K562 (cell line): ENCODE measurements at regions not wholly inside any gene's neighbourhood (a gene's known extent, or its start where the extent isn't known, plus 50 kb on each side); places are given as distances from the start of the nearest gene placed in this dataset.

Experiments used
- ATAC-seq: fragments of 200-7000 bp; cut with Tn5 transposase; 3 replicates; pipeline ENCODE4 v1.9.1; 2020; ENCODE audit warnings: moderate library complexity
- BruUV-seq: library from RNA; stranded (reverse); fragments of 400-500 nt; replicated peaks from 2 replicates; lab custom pipeline; 2021; lab: Mats Ljungman, UMichigan
- CTCF ChIA-PET: fragments of 300-600 bp; formaldehyde crosslinking; extraction: SDS; loops from one replicate; lab custom pipeline; 2021; ENCODE audit warnings: low intra/inter-chr PET ratio; lab: Yijun Ruan, JAX
- POLR2A ChIA-PET: fragments of 300-600, 350-650 bp; sonication (Branson Sonifier 250); formaldehyde crosslinking; extraction: SDS; loops from one replicate; lab custom pipeline; 2021; ENCODE audit warnings: antibody characterized with exemption, inconsistent platforms; lab: Yijun Ruan, JAX
- DNase-seq, 4 experiments: peaks; one replicate each; pipeline versions ENCODE4 v3.0.0 to v3.0.0-alpha.2; 2011 to 2018; ENCODE audit warnings: low spot score in 3 of 4, mixed read lengths in 3 of 4; ENCODE audit errors: extremely low read depth in 1 of 4
- FAIRE-seq: peaks from 2 replicates; lab custom pipeline; 2011; peaks lifted over from hg19 to GRCh38; lab: Jason Lieb, UNC
- H2AFZ ChIP-seq: 2 replicates; pipeline ENCODE4 v1.6.0; 2011; ENCODE audit warnings: low read depth, low read length, control low read depth, inconsistent platforms
- H3K27ac ChIP-seq: fragments of 200-600 bp; 3 replicates; pipeline ENCODE4 v1.8.0; 2011; ENCODE audit warnings: low read depth, mild to moderate bottlenecking, control low read depth, inconsistent platforms, low read length, moderate library complexity, mixed read lengths; ENCODE audit errors: extremely low read depth
- H3K27me3 ChIP-seq, 2 experiments: fragments of 300-600 bp in 1 of 2; 2 replicates in 1 of 2; 3 replicates in 1 of 2; pipeline versions ENCODE4 v1.6.0 to v1.8.0; 2011; ENCODE audit warnings: inconsistent platforms in 2 of 2, low read length in 2 of 2, mild to moderate bottlenecking in 1 of 2, mixed read lengths in 1 of 2, moderate library complexity in 1 of 2; ENCODE audit not compliant: control insufficient read depth in 2 of 2, insufficient read depth in 2 of 2
- H3K36me3 ChIP-seq: fragments of 300-600 bp; 3 replicates; pipeline ENCODE4 v1.8.0; 2011; ENCODE audit warnings: mild to moderate bottlenecking, low read length, inconsistent platforms; ENCODE audit not compliant: control insufficient read depth, insufficient read depth
- H3K4me1 ChIP-seq, 2 experiments: fragments of 200-600 bp in 1 of 2; replicated peaks in 1 of 2; 2 replicates in 1 of 2; 3 replicates in 1 of 2; pipeline versions ENCODE4 v1.5.1 to v1.8.0; 2011; ENCODE audit warnings: inconsistent platforms in 2 of 2, low read length in 2 of 2, mild to moderate bottlenecking in 1 of 2, mixed read lengths in 1 of 2, moderate library complexity in 1 of 2; ENCODE audit not compliant: control insufficient read depth in 2 of 2, insufficient read depth in 2 of 2
- H3K4me2 ChIP-seq: 2 replicates; pipeline ENCODE4 v1.6.1; 2011; ENCODE audit warnings: low read length, control low read depth, inconsistent platforms, mixed read lengths; ENCODE audit not compliant: insufficient read depth
- H3K4me3 ChIP-seq: fragments of 200-600 bp; sonication (generic), shearing (Covaris generic); 2 replicates; pipeline ENCODE4 v1.5.1; 2016; ENCODE audit warnings: control low read depth, inconsistent platforms
- H3K79me2 ChIP-seq: fragments of 200-600 bp; 3 replicates; pipeline ENCODE4 v1.8.0; 2011; ENCODE audit warnings: low read length, inconsistent platforms; ENCODE audit not compliant: control insufficient read depth, insufficient read depth
- H3K9ac ChIP-seq, 2 experiments: 2 replicates each; pipeline versions ENCODE4 v1.6.0 to v1.6.1; 2011; ENCODE audit warnings: low read depth in 2 of 2, low read length in 2 of 2, control low read depth in 1 of 2, inconsistent platforms in 1 of 2, mild to moderate bottlenecking in 1 of 2, mixed read lengths in 1 of 2; ENCODE audit not compliant: insufficient read depth in 1 of 2
- H3K9me1 ChIP-seq: one replicate; pipeline ENCODE4 v1.6.0; 2011; ENCODE audit warnings: inconsistent platforms, mild to moderate bottlenecking, low read length, moderate library complexity; ENCODE audit not compliant: control insufficient read depth, insufficient read depth
- H3K9me3 ChIP-seq: replicated peaks from 2 replicates; pipeline ENCODE4 v1.5.1; 2011; ENCODE audit warnings: low read depth, low read length, inconsistent platforms; ENCODE audit not compliant: control insufficient read depth, insufficient read depth
- H4K20me1 ChIP-seq: replicated peaks from 2 replicates; pipeline ENCODE4 v1.6.1; 2011; ENCODE audit warnings: low read length, inconsistent platforms, mixed read lengths; ENCODE audit not compliant: control insufficient read depth, insufficient read depth
- ARID3A ChIP-seq: IDR thresholded peaks from 2 replicates; pipeline ENCODE4 v1.6.1; 2012; ENCODE audit warnings: low read depth, low read length, improper control_type of control experiment, borderline replicate concordance
- ARID3B ChIP-seq: fragments of 250-450 bp; sonication (Bioruptor Pico); IDR thresholded peaks from 2 replicates; pipeline ENCODE4 v1.4.0; 2020; ENCODE audit warnings: borderline replicate concordance
- CEBPG ChIP-seq, 3 experiments: fragments of 200-800 bp in 1 of 3; sonication (Bioruptor generic) in 1 of 3; sonication (generic) in 1 of 3; formaldehyde crosslinking in 1 of 3; IDR thresholded peaks in 2 of 3; conservative IDR thresholded peaks in 1 of 3; 2 replicates each; pipeline versions ENCODE4 v1.6.1 to v1.8.0; 2016 to 2022; ENCODE audit warnings: missing compliant biosample characterization in 2 of 3, missing genetic modification characterization in 2 of 3, mild to moderate bottlenecking in 1 of 3, missing genetic modification reagents in 1 of 3
- EP400 ChIP-seq: fragments of 450-650 bp; IDR thresholded peaks from 2 replicates; pipeline ENCODE4 v1.6.1; 2017; ENCODE audit warnings: antibody characterized with exemption, mild to moderate bottlenecking, moderate library complexity
- HDAC1 ChIP-seq, 2 experiments: fragments of 450-650 bp; IDR thresholded peaks; 2 replicates each; pipeline ENCODE4 v1.6.1; 2016 to 2017; ENCODE audit warnings: inconsistent platforms in 1 of 2, mild to moderate bottlenecking in 1 of 2, moderate library complexity in 1 of 2
- IRF2 ChIP-seq: sonication (generic); formaldehyde crosslinking; IDR thresholded peaks from 2 replicates; pipeline ENCODE4 v1.8.1; 2022; ENCODE audit warnings: mild to moderate bottlenecking, missing genetic modification reagents
- JUND ChIP-seq, 2 experiments: IDR thresholded peaks; 2 replicates in 1 of 2; 3 replicates in 1 of 2; pipeline ENCODE4 v1.6.1; 2011; ENCODE audit warnings: borderline replicate concordance in 2 of 2, low read depth in 2 of 2, low read length in 2 of 2, improper control_type of control experiment in 1 of 2, missing biosample characterization in 1 of 2, missing genetic modification characterization in 1 of 2, missing genetic modification reagents in 1 of 2
- NFE2L1 ChIP-seq: fragments of 450-650 bp; IDR thresholded peaks from 2 replicates; pipeline ENCODE4 v1.6.1; 2016; ENCODE audit warnings: missing genetic modification characterization, low read depth, mild to moderate bottlenecking, missing compliant biosample characterization, moderate library complexity, borderline replicate concordance
- PCBP2 ChIP-seq: fragments of 200-400 bp; formaldehyde crosslinking; IDR thresholded peaks from 2 replicates; pipeline ENCODE4 v1.6.1; 2018; ENCODE audit warnings: low read length, low read depth, mild to moderate bottlenecking, moderate library complexity; ENCODE audit not compliant: poor library complexity, severe bottlenecking
- TFE3 ChIP-seq: fragments of 450-650 bp; formaldehyde crosslinking; IDR thresholded peaks from 2 replicates; pipeline ENCODE4 v1.4.0; 2020; ENCODE audit warnings: mild to moderate bottlenecking, mixed read lengths
- ZBTB26 ChIP-seq: fragments of 450-650 bp; formaldehyde crosslinking; IDR thresholded peaks from 2 replicates; pipeline ENCODE4 v1.4.0; 2022; ENCODE audit warnings: missing genetic modification characterization
- ZNF239 ChIP-seq: fragments of 250-450 bp; sonication (Bioruptor Pico); IDR thresholded peaks from 2 replicates; pipeline ENCODE4 v1.4.0; 2020; ENCODE audit warnings: mild to moderate bottlenecking
- ZNF589 ChIP-seq: fragments of 200-800 bp; sonication (Bioruptor generic); IDR thresholded peaks from 2 replicates; pipeline ENCODE4 v1.6.1; 2016; ENCODE audit warnings: low read depth, missing genetic modification characterization, missing compliant biosample characterization
- ZNF699 ChIP-seq: fragments of 250-450 bp; sonication (Bioruptor Pico); IDR thresholded peaks from 2 replicates; pipeline ENCODE4 v1.8.0; 2021; ENCODE audit warnings: mild to moderate bottlenecking, moderate library complexity; ENCODE audit not compliant: insufficient replicate concordance
- ZNF717 ChIP-seq: fragments of 250-450 bp; sonication (Bioruptor Pico); IDR thresholded peaks from 2 replicates; pipeline ENCODE4 v1.5.0; 2021
- WGBS: fragments of 100-300 bp; shearing (Covaris generic); methylation state at CpG from one replicate; pipeline ENCODE4 v1.1.6; 2016; ENCODE audit warnings: low coverage, mixed read lengths; ENCODE audit not compliant: insufficient coverage; ENCODE audit errors: missing lambda C conversion rate; 5-methylcytosine and 5-hydroxymethylcytosine counted together
- in situ Hi-C: fragments of 300-500 bp; cut with MboI; formaldehyde crosslinking; loops from 4 replicates; pipeline ENCODE4 v1.15.0; 2018; ENCODE audit warnings: inconsistent platforms, mixed read lengths
- intact Hi-C: fragments of 100-400 bp; cut with micrococcal nuclease; formaldehyde crosslinking; loops from 2 replicates; pipeline ENCODE4 v1.14.2; 2022

- Histone ChIP-seq H3K4me1 (peaks cover 0 to 11% of the 10 kb centered on the region in 2 experiments; a peak in 3 of 5 replicates), H3K9me3 (peaks cover 2% of the 10 kb centered on the region; the same call in 1 of the 2 replicates), H2AFZ (no peak overlapping the region), H3K27ac (no peak overlapping the region), H3K36me3 (no peaks in the 10 kb centered on the region), H3K9ac (no peak overlapping the region), H3K4me3 (no peak overlapping the region), H3K4me2 (no peak overlapping the region), H4K20me1 (no peaks in the 10 kb centered on the region; the same call in none of the 2 replicates), H3K79me2 (no peaks in the 10 kb centered on the region), H3K9me1 (no peaks in the 10 kb centered on the region), H3K27me3 (peaks cover 56 to 93% of the 10 kb centered on the region in 2 experiments)
- ATAC-seq (no peak), FAIRE-seq (no peak), DNase-seq (no peak)
- in situ Hi-C loops, result no loop called here
- WGBS, result 4% methylated on average over 10 of the region's 10 CpGs
- intact Hi-C loops, result no loop called here
- ChIA-PET CTCF (no interaction called here), POLR2A (interaction anchor here (0.7 to 2.0 kb wide), 2 partner anchors 10 to 23 kb away, joined by 3 to 7 read pairs; a partner anchor contains a TSS)
- no TSS peak for BruUV-seq
- TF ChIP-seq ARID3B (CRISPR knock-in tag), result no peak
- no peak for TF ChIP-seq PCBP2
- no peak for TF ChIP-seq HDAC1 (IDR thresholded peaks at IDR 0.05)
- no peak for TF ChIP-seq TFE3 (CRISPR knock-in tag)
- TF ChIP-seq JUND (IDR thresholded peaks at IDR 0.05; ENCODE audit: borderline replicate concordance, low read depth, low read length), result no peak
- no peak for TF ChIP-seq JUND (tag; IDR thresholded peaks at IDR 0.05; ENCODE audit: borderline replicate concordance, low read depth, low read length)
- no peak for TF ChIP-seq ZBTB26 (CRISPR knock-in tag)
- no peak for TF ChIP-seq ZNF699 (CRISPR knock-in tag)
- no peak for TF ChIP-seq EP400
- no peak for TF ChIP-seq ZNF239 (CRISPR knock-in tag)
- no peak for TF ChIP-seq ZNF717
- TF ChIP-seq ZNF589, result no peak
- no peak for TF ChIP-seq CEBPG (CRISPR knock-in tag; IDR thresholded peaks at IDR 0.05)
- TF ChIP-seq CEBPG (tag; conservative IDR thresholded peaks at IDR 0.05 in 1 of 2, IDR thresholded peaks at IDR 0.05 in 1 of 2), result no peak
- TF ChIP-seq IRF2, result no peak
- no peak for TF ChIP-seq ARID3A
- no peak for TF ChIP-seq NFE2L1 (tag)
These were observed 53.8 kb upstream of the TARDBP start for GRCh38 chr1:10958614-10959013.
